HepG2 (cell line): ENCODE measurements at regions not wholly inside any gene's neighbourhood (a gene's known extent, or its start where the extent isn't known, plus 50 kb on each side); places are given as distances from the start of the nearest gene placed in this dataset.
A peak's percentile ranks its signal among the peaks of the same experiment; 100 is the strongest.

Experiments used
- ATAC-seq: fragments of 200-7000 bp; cut with Tn5 transposase; 3 replicates; pipeline ENCODE4 v1.9.1; 2020; ENCODE audit warnings: mild to moderate bottlenecking, moderate library complexity
- BruUV-seq: library from RNA; stranded (reverse); fragments of 400-500 nt; replicated peaks from 2 replicates; lab custom pipeline; 2021; lab: Mats Ljungman, UMichigan
- CTCF ChIA-PET: fragments of 300-600 bp; formaldehyde crosslinking; extraction: SDS; loops from one replicate; lab custom pipeline; 2021; ENCODE audit warnings: low total read pairs, inconsistent platforms, low intra/inter-chr PET ratio; lab: Yijun Ruan, JAX
- POLR2A ChIA-PET: fragments of 350-600 bp; sonication (Branson Sonifier 250); formaldehyde crosslinking; loops from one replicate; lab custom pipeline; 2020; ENCODE audit warnings: antibody characterized with exemption, inconsistent platforms; lab: Yijun Ruan, JAX
- DNase-seq: peaks from one replicate; pipeline ENCODE4 v3.0.0-alpha.2; 2015; ENCODE audit warnings: low spot score
- FAIRE-seq: peaks from 3 replicates; lab custom pipeline; 2011; peaks lifted over from hg19 to GRCh38; lab: Jason Lieb, UNC
- H2AFZ ChIP-seq: one replicate; pipeline ENCODE4 v1.6.1; 2011; ENCODE audit warnings: low read length, inconsistent platforms
- H3K27ac ChIP-seq: fragments of 300-600 bp; 3 replicates; pipeline ENCODE4 v1.8.0; 2011; ENCODE audit warnings: mixed run types, mild to moderate bottlenecking, mixed read lengths, low read length, inconsistent platforms; ENCODE audit not compliant: insufficient read depth; ENCODE audit errors: extremely low read length
- H3K27me3 ChIP-seq, 2 experiments: fragments of 200-600 bp in 1 of 2; 2 replicates in 1 of 2; 3 replicates in 1 of 2; pipeline versions ENCODE4 v1.6.0 to v1.8.0; 2011; ENCODE audit warnings: low read length in 2 of 2, mild to moderate bottlenecking in 2 of 2, moderate library complexity in 2 of 2, inconsistent platforms in 1 of 2; ENCODE audit not compliant: insufficient read depth in 2 of 2, control insufficient read depth in 1 of 2
- H3K36me3 ChIP-seq, 2 experiments: fragments of 200-600 bp in 1 of 2; replicated peaks in 1 of 2; 2 replicates in 1 of 2; 3 replicates in 1 of 2; pipeline versions ENCODE4 v1.5.1 to v1.8.0; 2011; ENCODE audit warnings: low read length in 2 of 2, inconsistent platforms in 1 of 2; ENCODE audit not compliant: insufficient read depth in 2 of 2, control insufficient read depth in 1 of 2
- H3K4me1 ChIP-seq: 2 replicates; pipeline ENCODE4 v1.5.1; 2012; ENCODE audit warnings: low read length, inconsistent platforms; ENCODE audit not compliant: insufficient read depth
- H3K4me2 ChIP-seq: 2 replicates; pipeline ENCODE4 v1.6.0; 2011; ENCODE audit warnings: low read depth, low read length, inconsistent platforms
- H3K4me3 ChIP-seq, 3 experiments: fragments of 200-600 bp in 1 of 3; sonication (generic), shearing (Covaris generic) in 1 of 3; replicated peaks in 1 of 3; 2 replicates each; pipeline ENCODE4 v1.5.1; 2011 to 2016; ENCODE audit warnings: low read length in 3 of 3, inconsistent platforms in 2 of 3, low read depth in 2 of 3, mild to moderate bottlenecking in 2 of 3, control low read depth in 1 of 3, mixed read lengths in 1 of 3; ENCODE audit not compliant: insufficient read depth in 1 of 3
- H3K79me2 ChIP-seq: one replicate; pipeline ENCODE4 v1.6.1; 2011; ENCODE audit warnings: low read length, inconsistent platforms; ENCODE audit not compliant: insufficient read depth
- H3K9ac ChIP-seq: 2 replicates; pipeline ENCODE4 v1.6.0; 2011; ENCODE audit warnings: mild to moderate bottlenecking, low read depth, low read length, inconsistent platforms; ENCODE audit not compliant: insufficient read depth
- H3K9me3 ChIP-seq: 2 replicates; pipeline ENCODE4 v1.5.1; 2012; ENCODE audit warnings: mild to moderate bottlenecking, low read length
- H4K20me1 ChIP-seq: 2 replicates; pipeline ENCODE4 v1.6.0; 2011; ENCODE audit warnings: inconsistent platforms, mild to moderate bottlenecking, low read length, moderate library complexity; ENCODE audit not compliant: insufficient read depth
- CBFB ChIP-seq: sonication (generic); formaldehyde crosslinking; IDR thresholded peaks from 2 replicates; pipeline ENCODE4 v1.4.0; 2020; ENCODE audit warnings: missing genetic modification reagents
- LCORL ChIP-seq, 2 experiments: fragments of 450-650 bp in 1 of 2; sonication (generic) in 1 of 2; formaldehyde crosslinking in 1 of 2; IDR thresholded peaks; 2 replicates each; pipeline versions ENCODE4 v1.5.0 to v1.6.1; 2017 to 2020; ENCODE audit warnings: antibody characterized with exemption in 1 of 2, missing genetic modification reagents in 1 of 2
- PAWR ChIP-seq: sonication (generic); formaldehyde crosslinking; IDR thresholded peaks from 2 replicates; pipeline ENCODE4 v1.4.0; 2020; ENCODE audit warnings: missing genetic modification reagents, mild to moderate bottlenecking, borderline replicate concordance
- PHF20 ChIP-seq: sonication (generic); formaldehyde crosslinking; IDR thresholded peaks from 2 replicates; pipeline ENCODE4 v1.5.0; 2020; ENCODE audit warnings: mild to moderate bottlenecking, missing genetic modification reagents
- PHF21A ChIP-seq: sonication (generic); formaldehyde crosslinking; IDR thresholded peaks from 2 replicates; pipeline ENCODE4 v1.5.0; 2020; ENCODE audit warnings: mild to moderate bottlenecking, missing genetic modification reagents
- ZMYM4 ChIP-seq: sonication (generic); formaldehyde crosslinking; IDR thresholded peaks from 2 replicates; pipeline ENCODE4 v1.8.1; 2023; ENCODE audit warnings: mild to moderate bottlenecking, missing genetic modification reagents
- ZNF225 ChIP-seq: sonication (generic); formaldehyde crosslinking; IDR thresholded peaks from 2 replicates; pipeline ENCODE4 v1.4.0; 2020; ENCODE audit warnings: mild to moderate bottlenecking, missing genetic modification reagents
- ZNF3 ChIP-seq: IDR thresholded peaks from 2 replicates; pipeline ENCODE4 v1.7.0; 2017; ENCODE audit warnings: inconsistent platforms
- ZNF33A ChIP-seq: sonication (generic); formaldehyde crosslinking; IDR thresholded peaks from 2 replicates; pipeline ENCODE4 v1.5.1; 2020; ENCODE audit warnings: missing genetic modification reagents, mild to moderate bottlenecking, moderate library complexity, borderline replicate concordance
- ZNF367 ChIP-seq: sonication (generic); formaldehyde crosslinking; IDR thresholded peaks from 2 replicates; pipeline ENCODE4 v1.4.0; 2020; ENCODE audit warnings: missing genetic modification reagents, borderline replicate concordance
- whole genome bisulfite sequencing: methylation state at CpG from one replicate; pipeline ENCODE4 v1.1.6; 2017; ENCODE audit warnings: low lambda C conversion rate; 5-methylcytosine and 5-hydroxymethylcytosine counted together
- in situ Hi-C: cut with HindIII; loops from 2 replicates; pipeline ENCODE4 v1.10.0; 2017; ENCODE audit warnings: low pct_unique_long_range_greater_than_20kb; ENCODE audit not compliant: extremely low pct_ligation_motif_present
- intact Hi-C: fragments of 100-400 bp; cut with micrococcal nuclease; formaldehyde crosslinking; loops from one replicate; pipeline ENCODE4 v1.10.0; 2022; ENCODE audit not compliant: unreplicated experiment
- TF ChIP-seq, protein P1 (sequence below), 2 experiments: fragments of 450-650 bp in 1 of 2; sonication (generic) in 1 of 2; formaldehyde crosslinking in 1 of 2; IDR thresholded peaks; 2 replicates each; pipeline versions ENCODE4 v1.6.1 to v1.8.0; 2016 to 2022; ENCODE audit warnings: antibody characterized with exemption in 1 of 2, mild to moderate bottlenecking in 1 of 2, missing genetic modification reagents in 1 of 2

DNA sequence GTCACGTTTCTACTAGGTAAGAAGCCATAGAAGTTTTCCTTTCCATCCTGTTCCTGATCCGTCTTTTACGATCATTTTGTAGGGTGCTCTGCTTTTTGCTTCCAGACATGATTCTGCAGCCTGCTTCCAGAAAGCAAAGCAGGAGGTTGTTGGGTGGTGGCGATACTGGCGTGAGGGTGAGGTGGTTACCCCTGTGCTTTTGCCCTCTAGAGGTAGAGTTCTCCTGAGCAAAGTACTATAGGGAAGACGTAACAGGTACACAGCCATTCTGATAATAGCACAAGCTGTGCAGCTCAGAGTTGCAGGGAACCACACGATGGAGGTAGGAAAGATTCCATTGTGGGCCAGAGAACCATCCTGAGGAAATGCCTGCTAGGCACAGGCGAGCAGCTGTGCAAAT is 186.0 kb downstream of the PAH start (continued):
- TF ChIP-seq ZNF33A (no peak), LCORL (IDR thresholded peaks at IDR 0.05) (no peak), LCORL (CRISPR knock-in tag; IDR thresholded peaks at IDR 0.05) (no peak), ZNF225 (CRISPR knock-in tag) (no peak), ZMYM4 (CRISPR knock-in tag) (no peak), ZNF367 (CRISPR knock-in tag) (no peak), CBFB (CRISPR knock-in tag) (no peak), ZNF3 (no peak), PHF21A (CRISPR knock-in tag) (no peak)

DNA sequence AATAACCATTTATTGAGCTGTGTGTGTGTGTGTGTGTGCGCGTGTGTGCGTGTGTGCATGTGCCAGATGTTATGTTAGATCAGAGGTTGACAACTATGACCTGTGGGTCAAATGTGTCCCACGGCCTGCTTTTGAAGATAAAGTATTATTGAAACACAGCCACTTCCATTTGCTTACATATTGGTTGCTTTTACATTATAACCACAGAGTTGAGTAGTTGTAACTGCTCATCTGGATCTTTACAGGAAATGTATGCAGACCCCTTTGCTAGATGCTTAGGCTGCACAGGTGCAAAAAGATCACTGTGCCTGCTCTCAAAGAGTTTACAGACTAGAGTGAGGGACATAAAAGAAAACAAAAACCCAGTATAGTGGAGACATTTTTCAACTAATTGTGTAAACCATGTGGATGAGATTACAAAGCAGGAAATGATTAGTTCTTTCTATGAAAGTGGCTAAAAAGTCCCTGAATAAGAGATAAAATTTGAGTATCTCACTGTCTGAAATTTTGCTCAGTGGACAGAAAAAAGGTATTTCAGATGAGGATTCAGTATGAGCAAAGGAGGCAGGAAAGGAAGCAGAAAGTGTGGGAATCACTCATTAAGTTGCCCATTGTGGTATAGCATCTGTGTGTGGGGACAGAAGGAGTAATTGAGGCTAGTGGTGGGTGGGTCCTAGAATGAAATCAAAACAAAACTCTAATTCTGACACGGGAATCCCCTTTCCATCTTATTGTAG is 188.4 kb downstream of the PAH start:
- H3K79me2 ChIP-seq, result no peaks in the 10 kb centered on the region
- H3K4me2 ChIP-seq, result no peak overlapping the region
- no TSS peak for BruUV-seq
- H3K36me3 ChIP-seq, result no peaks in the 10 kb centered on the region
- ChIA-PET CTCF (no interaction called here), POLR2A (no interaction called here)
- no peaks in the 10 kb centered on the region for H4K20me1 ChIP-seq
- no peaks in the 10 kb centered on the region for H3K9me3 ChIP-seq
- intact Hi-C loops (no loop called here), in situ Hi-C loops (no loop called here)
- FAIRE-seq (no peak), DNase-seq (no peak), ATAC-seq (no peak)
- 0% methylated on average over 5 of the region's 5 CpGs for WGBS
- no peaks in the 10 kb centered on the region for H3K4me1 ChIP-seq
- H3K27ac ChIP-seq, result no peak overlapping the region
- H3K4me3 ChIP-seq, result no peak overlapping the region
- H2AFZ ChIP-seq, result no peak overlapping the region
- no peaks in the 10 kb centered on the region; a peak in 1 of 5 replicates for H3K27me3 ChIP-seq
- TF ChIP-seq PHF20 (CRISPR knock-in tag) (no peak), PAWR (CRISPR knock-in tag) (no peak)
- TF ChIP-seq, protein P1, sequence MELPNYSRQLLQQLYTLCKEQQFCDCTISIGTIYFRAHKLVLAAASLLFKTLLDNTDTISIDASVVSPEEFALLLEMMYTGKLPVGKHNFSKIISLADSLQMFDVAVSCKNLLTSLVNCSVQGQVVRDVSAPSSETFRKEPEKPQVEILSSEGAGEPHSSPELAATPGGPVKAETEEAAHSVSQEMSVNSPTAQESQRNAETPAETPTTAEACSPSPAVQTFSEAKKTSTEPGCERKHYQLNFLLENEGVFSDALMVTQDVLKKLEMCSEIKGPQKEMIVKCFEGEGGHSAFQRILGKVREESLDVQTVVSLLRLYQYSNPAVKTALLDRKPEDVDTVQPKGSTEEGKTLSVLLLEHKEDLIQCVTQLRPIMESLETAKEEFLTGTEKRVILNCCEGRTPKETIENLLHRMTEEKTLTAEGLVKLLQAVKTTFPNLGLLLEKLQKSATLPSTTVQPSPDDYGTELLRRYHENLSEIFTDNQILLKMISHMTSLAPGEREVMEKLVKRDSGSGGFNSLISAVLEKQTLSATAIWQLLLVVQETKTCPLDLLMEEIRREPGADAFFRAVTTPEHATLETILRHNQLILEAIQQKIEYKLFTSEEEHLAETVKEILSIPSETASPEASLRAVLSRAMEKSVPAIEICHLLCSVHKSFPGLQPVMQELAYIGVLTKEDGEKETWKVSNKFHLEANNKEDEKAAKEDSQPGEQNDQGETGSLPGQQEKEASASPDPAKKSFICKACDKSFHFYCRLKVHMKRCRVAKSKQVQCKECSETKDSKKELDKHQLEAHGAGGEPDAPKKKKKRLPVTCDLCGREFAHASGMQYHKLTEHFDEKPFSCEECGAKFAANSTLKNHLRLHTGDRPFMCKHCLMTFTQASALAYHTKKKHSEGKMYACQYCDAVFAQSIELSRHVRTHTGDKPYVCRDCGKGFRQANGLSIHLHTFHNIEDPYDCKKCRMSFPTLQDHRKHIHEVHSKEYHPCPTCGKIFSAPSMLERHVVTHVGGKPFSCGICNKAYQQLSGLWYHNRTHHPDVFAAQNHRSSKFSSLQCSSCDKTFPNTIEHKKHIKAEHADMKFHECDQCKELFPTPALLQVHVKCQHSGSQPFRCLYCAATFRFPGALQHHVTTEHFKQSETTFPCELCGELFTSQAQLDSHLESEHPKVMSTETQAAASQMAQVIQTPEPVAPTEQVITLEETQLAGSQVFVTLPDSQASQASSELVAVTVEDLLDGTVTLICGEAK (IDR thresholded peaks at IDR 0.05), result no peak
- TF ChIP-seq, protein P1 (CRISPR knock-in tag; IDR thresholded peaks at IDR 0.05), result 0 out of 2 replicates have a peak, but pooled peaks have one; percentile 37
- no peak overlapping the region for H3K9ac ChIP-seq
